ENCODE measurements at regions not wholly inside any gene's neighbourhood (a gene's known extent, or its start where the extent isn't known, plus 50 kb on each side); places are given as distances from the start of the nearest gene placed in this dataset.
A peak's percentile ranks its signal among the peaks of the same experiment; 100 is the strongest.
"Not testable (repeated sequence)": the region's sequence is repeated elsewhere in the genome, so short reads cannot be mapped to it uniquely, and the experiment has no call there.

GRCh38 chr5:101206534-101206933, 303.5 kb upstream of the ST8SIA4 start:
- DNase-seq (ENCODE audit: low read depth) = no peak

GRCh38 chr5:101205065-101205464, 302.0 kb upstream of the ST8SIA4 start:
- not testable (repeated sequence) for DNase-seq (ENCODE audit: low read depth)

GRCh38 chr5:101180365-101180764, 277.3 kb upstream of the ST8SIA4 start:
- not testable (repeated sequence) for DNase-seq (ENCODE audit: low read depth)

DNA sequence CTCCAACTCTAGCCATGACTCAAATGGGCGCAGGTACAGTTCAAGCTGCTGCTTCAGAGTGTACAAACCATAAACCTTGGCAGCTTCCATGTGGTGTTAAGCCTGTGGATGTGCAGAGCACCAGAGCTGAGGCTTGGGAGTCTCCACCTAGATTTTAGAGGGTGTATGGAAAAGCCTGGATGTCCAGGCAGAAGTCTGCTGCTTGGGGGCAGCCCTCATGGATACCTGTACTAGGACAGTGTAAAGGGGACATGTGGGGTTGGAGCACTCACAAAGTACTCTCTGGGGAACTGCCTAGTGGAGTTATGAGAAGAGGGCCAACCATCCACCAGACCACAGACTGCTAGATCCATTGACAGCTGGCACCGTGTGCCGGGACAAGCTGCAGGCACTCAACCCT, 273.5 kb upstream of the ST8SIA4 start:
- no peak for DNase-seq (ENCODE audit: low read depth)

DNA sequence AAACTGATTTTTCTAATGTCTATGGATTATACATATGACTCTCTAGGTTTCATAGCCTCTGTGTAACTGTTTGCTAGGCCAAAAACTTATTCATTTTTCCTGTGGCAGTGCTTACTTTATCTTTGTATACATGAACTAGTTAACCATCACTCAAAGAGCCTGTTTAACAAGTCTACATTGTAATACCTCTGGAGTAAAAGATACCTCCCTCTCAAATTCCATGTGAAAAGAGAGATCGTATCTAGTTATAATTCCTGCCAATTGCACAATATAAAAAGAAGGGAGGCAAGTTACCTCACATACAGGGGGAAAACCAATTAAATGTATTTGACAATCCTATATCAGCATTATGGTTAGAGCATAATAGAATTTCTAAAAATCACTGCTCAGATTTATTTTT, 271.9 kb upstream of the ST8SIA4 start:
- DNase-seq (ENCODE audit: low read depth) = no peak

- DNase-seq (ENCODE audit: low read depth) = no peak
These were observed 260.0 kb upstream of the ST8SIA4 start for GRCh38 chr5:101163088-101163487.

- DNase-seq (ENCODE audit: low read depth) = no peak
These were observed 256.9 kb upstream of the ST8SIA4 start for GRCh38 chr5:101160002-101160401.

GRCh38 chr5:101159006-101159405, 255.9 kb upstream of the ST8SIA4 start:
- no peak for DNase-seq (ENCODE audit: low read depth)

DNA sequence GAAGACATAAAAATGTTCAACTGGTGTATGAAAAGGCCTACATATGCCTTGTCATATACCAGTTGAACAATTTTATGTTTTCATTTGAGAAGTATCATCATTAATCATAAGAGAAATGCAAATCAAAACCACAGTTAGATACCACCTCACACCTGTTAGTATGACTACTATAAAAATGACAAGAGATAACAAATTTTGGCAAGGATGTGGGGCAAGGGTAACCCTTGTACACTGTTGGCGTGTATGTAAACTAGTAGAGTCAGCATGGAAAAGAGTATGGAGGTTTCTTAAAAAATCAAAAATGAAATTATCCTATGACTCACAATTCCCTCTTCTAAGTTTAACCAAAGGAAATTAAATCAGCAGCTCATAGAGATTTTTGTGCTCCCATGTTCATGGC, 250.4 kb upstream of the ST8SIA4 start:
- DNase-seq (ENCODE audit: low read depth) = no peak

DNA sequence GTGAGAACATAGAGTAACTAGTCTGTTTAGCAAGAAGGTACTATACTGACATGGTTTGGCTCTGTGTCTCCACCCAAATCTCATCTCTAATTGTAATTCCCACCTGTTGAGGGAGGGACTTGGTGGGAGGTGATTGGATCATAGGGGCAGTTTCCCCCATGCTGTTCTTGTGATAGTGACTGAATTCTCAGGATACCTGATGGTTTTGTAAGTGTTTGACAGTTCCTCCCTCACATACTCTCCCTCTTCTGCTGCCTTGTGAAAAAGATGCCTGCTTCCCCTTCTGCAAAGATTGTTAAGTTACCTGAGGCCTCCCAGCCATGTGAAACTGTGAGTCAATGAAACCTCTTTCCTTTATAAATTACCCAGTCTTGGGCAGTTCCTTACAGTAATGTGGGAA, 240.4 kb upstream of the ST8SIA4 start:
- no peak for DNase-seq (ENCODE audit: low read depth)

GRCh38 chr5:101142102-101142501, 239.0 kb upstream of the ST8SIA4 start:
- no peak for DNase-seq (ENCODE audit: low read depth)

- no peak for DNase-seq (ENCODE audit: low read depth)
These were observed 233.4 kb upstream of the ST8SIA4 start for GRCh38 chr5:101136454-101136853.

- no peak for DNase-seq (ENCODE audit: low read depth)
These were observed 220.3 kb upstream of the ST8SIA4 start for GRCh38 chr5:101123363-101123762.

- no peak for DNase-seq (ENCODE audit: low read depth)
These were observed 209.6 kb upstream of the ST8SIA4 start for GRCh38 chr5:101112645-101113044.

DNA sequence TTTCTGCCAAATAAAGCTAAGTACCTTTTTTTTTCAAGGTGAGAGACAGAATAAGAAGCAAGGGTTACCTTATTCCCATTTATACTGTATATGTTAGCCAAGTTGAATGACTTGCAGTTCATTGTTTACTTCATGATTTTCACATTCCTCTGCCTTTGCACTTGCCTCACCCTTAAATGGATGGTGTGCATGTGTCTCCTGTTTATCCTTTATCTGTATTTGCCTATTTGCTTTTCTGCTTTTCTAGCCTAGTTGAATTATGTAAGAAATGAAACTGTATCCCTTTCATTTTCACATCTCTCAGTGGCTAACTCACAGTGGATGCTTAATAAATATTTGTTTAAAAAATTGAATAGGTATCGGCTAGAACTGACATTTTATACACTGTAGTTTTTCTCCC, 200.8 kb upstream of the ST8SIA4 start:
- DNase-seq (ENCODE audit: low read depth) = no peak

DNA sequence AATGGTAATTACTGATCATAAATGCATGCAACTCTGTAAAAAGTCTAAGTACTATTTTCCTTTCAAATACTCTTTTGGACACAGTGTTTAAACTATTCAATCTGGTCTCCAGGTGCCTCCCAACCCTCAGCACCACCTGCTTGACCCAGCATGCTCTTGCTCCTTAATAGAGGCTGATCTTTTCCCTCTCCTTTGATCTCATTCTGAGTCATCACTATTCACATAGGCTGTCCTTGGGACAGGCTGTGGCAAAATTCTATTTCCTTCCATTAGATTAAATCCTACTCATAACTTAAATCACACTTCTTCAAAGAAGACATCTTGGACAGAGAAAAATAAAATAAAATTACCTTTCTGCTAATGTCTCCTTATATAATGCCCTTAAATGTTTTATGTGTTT, 199.4 kb upstream of the ST8SIA4 start:
- DNase-seq (ENCODE audit: low read depth) = no peak

- no peak for DNase-seq (ENCODE audit: low read depth)
These were observed 188.8 kb upstream of the ST8SIA4 start for GRCh38 chr5:101091902-101092301.

- DNase-seq (ENCODE audit: low read depth) = no peak
These were observed 181.3 kb upstream of the ST8SIA4 start for GRCh38 chr5:101084353-101084752.

DNA sequence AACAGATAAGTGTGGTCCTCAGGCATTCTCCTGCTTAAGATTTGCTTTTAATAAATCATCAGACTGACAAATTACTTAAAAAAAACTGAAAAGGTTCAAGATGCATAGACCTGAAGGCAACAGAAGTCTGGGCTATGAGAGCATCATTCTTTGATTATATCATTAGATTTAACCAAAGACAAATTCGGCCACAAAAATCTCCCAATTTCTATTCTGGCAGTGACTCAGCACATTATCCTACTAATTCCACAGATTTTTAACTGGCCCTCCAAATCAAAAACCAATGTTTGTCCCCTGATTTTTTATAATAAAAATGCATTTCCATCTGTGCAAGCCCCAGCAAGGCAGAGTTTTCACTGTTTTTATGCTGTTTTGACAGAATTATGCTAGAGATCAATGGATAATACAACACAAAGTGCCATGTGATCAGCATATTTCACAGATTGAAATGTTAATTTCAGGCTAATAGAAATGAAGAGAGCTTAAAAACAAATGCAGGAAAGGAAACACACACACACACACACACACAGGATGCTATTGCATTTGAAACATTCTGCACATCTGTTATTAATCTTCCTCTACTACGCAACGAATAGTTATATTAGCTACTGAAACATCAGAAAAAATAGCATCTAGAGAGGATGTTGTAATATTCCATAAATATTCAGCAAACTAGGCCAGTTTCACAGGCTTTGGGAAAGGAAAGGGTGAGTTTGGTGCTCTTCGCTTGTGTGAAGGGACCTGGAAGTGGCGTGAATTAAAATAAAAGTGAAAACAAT, 177.6 kb upstream of the ST8SIA4 start:
- DNase-seq (ENCODE audit: low read depth) = peak; percentile 67

GRCh38 chr5:101068298-101068697, 165.2 kb upstream of the ST8SIA4 start:
- DNase-seq (ENCODE audit: low read depth) = no peak

DNA sequence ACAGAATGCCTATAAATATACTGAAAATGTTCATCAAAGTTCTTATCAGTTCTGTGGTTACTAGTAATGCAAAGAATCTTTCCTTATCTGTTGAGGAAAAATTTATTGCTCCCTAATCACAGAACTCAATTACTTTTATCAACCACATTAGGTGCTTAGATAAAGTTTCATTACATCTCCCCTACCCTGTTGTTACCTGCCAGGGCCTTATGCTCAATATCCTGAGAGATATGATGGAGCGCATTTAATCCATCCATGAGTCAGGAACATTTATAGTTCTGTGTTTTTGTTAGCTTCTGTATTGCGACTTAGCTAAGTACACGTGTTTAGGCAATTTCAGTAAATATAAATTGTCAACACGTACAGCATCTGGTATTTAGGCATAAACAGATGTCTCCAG, 164.3 kb upstream of the ST8SIA4 start:
- no peak for DNase-seq (ENCODE audit: low read depth)

- no peak for DNase-seq (ENCODE audit: low read depth)
These were observed 159.8 kb upstream of the ST8SIA4 start for GRCh38 chr5:101062902-101063301.

DNA sequence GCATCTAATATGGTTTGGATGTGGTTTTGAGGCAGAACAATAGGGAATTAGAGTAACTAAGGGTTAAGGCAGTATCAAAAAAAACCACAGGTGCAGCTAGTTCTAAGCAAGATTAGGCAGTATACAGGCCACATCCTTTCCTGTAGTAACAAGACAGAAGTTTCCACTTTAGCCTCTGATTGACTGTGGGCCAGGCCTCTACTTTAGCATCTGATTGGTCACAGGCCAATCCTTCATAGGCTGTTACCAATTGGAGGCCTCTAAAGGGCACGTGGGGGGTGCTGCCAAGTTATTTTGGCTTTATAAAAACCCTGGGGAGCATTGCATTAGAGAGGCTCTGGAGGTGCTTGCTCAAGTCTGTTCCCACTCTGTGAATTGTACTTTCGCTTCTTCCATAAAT, 144.1 kb upstream of the ST8SIA4 start:
- DNase-seq (ENCODE audit: low read depth) = no peak

GRCh38 chr5:101045689-101046088, 142.6 kb upstream of the ST8SIA4 start:
- DNase-seq (ENCODE audit: low read depth) = no peak
